HCT116 (cell line): ENCODE measurements at regions not wholly inside any gene's neighbourhood (a gene's known extent, or its start where the extent isn't known, plus 50 kb on each side); places are given as distances from the start of the nearest gene placed in this dataset.

ENCODE experiments used
- ATAC-seq: fragments of 200-7000 bp; cut with Tn5 transposase; 2 replicates; pipeline ENCODE4 v1.9.1; 2020; ENCODE audit warnings: mild to moderate bottlenecking, moderate library complexity
- BruUV-seq: library from RNA; stranded (reverse); fragments of 400-500 nt; replicated peaks from 2 replicates; lab custom pipeline; 2021; lab: Mats Ljungman, UMichigan
- CTCF ChIA-PET: fragments of 300-600 bp; sonication (Branson Sonifier 250); formaldehyde crosslinking; loops from one replicate; lab custom pipeline; 2021; ENCODE audit warnings: antibody characterized with exemption; lab: Charles Lee
- POLR2A ChIA-PET: fragments of 300-600, 350-600 bp; sonication (Branson Sonifier 250); formaldehyde crosslinking; loops from one replicate; lab custom pipeline; 2021; ENCODE audit warnings: antibody characterized with exemption; lab: Charles Lee
- RAD21 ChIA-PET, 2 experiments: fragments of 300-600 bp; sonication (Branson Sonifier 250); formaldehyde crosslinking; loops; one replicate each; lab custom pipeline; 2023; ENCODE audit warnings: low total read pairs in 2 of 2; ENCODE audit not compliant: uncharacterized antibody in 2 of 2, unreplicated experiment in 2 of 2, low non-redundant PET in 1 of 2; lab: Charles Lee
- DNase-seq: peaks from one replicate; pipeline ENCODE4 v3.0.0-alpha.2; 2010; ENCODE audit warnings: low read depth, low spot score
- H2AFZ ChIP-seq: fragments of 200-600 bp; shearing (Covaris generic), sonication (generic); 2 replicates; pipeline ENCODE4 v1.6.1; 2017; ENCODE audit warnings: low read depth, mixed run types, mixed read lengths, antibody characterized with exemption, low read length; ENCODE audit not compliant: poor library complexity, severe bottlenecking
- H3K27ac ChIP-seq: 2 replicates; pipeline ENCODE4 v1.5.1; 2012; ENCODE audit warnings: low read depth, low read length
- H3K27me3 ChIP-seq: fragments of 200-600 bp; sonication (generic); 2 replicates; pipeline ENCODE4 v1.6.1; 2016; ENCODE audit warnings: mixed run types, low read length, mixed read lengths; ENCODE audit not compliant: insufficient read depth
- H3K36me3 ChIP-seq, 2 experiments: fragments of 200-500 bp in 1 of 2; fragments of 200-600 bp in 1 of 2; sonication (Bioruptor generic) in 1 of 2; sonication (generic) in 1 of 2; 2 replicates each; pipeline versions ENCODE4 v1.5.1 to v1.6.1; 2014 to 2016; ENCODE audit warnings: low read length in 2 of 2, inconsistent platforms in 1 of 2, mixed read lengths in 1 of 2, mixed run types in 1 of 2; ENCODE audit not compliant: insufficient read depth in 2 of 2, control insufficient read depth in 1 of 2
- H3K4me1 ChIP-seq, 2 experiments: fragments of 200-600 bp in 1 of 2; sonication (generic) in 1 of 2; 2 replicates each; pipeline versions ENCODE4 v1.5.1 to v1.6.1; 2012 to 2017; ENCODE audit warnings: low read length in 2 of 2, inconsistent platforms in 1 of 2, mild to moderate bottlenecking in 1 of 2, mixed read lengths in 1 of 2, mixed run types in 1 of 2, moderate library complexity in 1 of 2; ENCODE audit not compliant: insufficient read depth in 2 of 2, control insufficient read depth in 1 of 2
- H3K4me2 ChIP-seq: fragments of 200-600 bp; sonication (generic); 2 replicates; pipeline ENCODE4 v1.6.1; 2017; ENCODE audit warnings: mixed run types, low read length, mixed read lengths
- H3K4me3 ChIP-seq, 2 experiments: fragments of 200-600 bp in 1 of 2; sonication (generic) in 1 of 2; replicated peaks in 1 of 2; 2 replicates each; pipeline ENCODE4 v1.5.1; 2011 to 2016; ENCODE audit warnings: low read length in 2 of 2, control low read depth in 1 of 2, low read depth in 1 of 2, mild to moderate bottlenecking in 1 of 2, mixed read lengths in 1 of 2, mixed run types in 1 of 2
- H3K79me2 ChIP-seq: fragments of 200-600 bp; sonication (generic); 2 replicates; pipeline ENCODE4 v1.6.1; 2017; ENCODE audit warnings: mild to moderate bottlenecking, mixed run types, low read length, moderate library complexity, mixed read lengths; ENCODE audit not compliant: insufficient read depth
- H3K9ac ChIP-seq: fragments of 200-600 bp; sonication (generic); 2 replicates; pipeline ENCODE4 v1.6.1; 2016; ENCODE audit warnings: low read length, mixed read lengths
- H3K9me2 ChIP-seq: fragments of 200-600 bp; sonication (generic), shearing (Covaris generic); 2 replicates; pipeline ENCODE4 v1.6.1; 2017; ENCODE audit warnings: mixed run types, mild to moderate bottlenecking, moderate library complexity; ENCODE audit not compliant: insufficient read depth
- H3K9me3 ChIP-seq, 2 experiments: fragments of 200-500 bp in 1 of 2; fragments of 200-600 bp in 1 of 2; sonication (Bioruptor generic) in 1 of 2; sonication (generic) in 1 of 2; 2 replicates each; pipeline ENCODE4 v1.6.1; 2014 to 2017; ENCODE audit warnings: low read length in 2 of 2, mixed read lengths in 2 of 2, inconsistent platforms in 1 of 2, low read depth in 1 of 2, mild to moderate bottlenecking in 1 of 2, mixed run types in 1 of 2, moderate library complexity in 1 of 2; ENCODE audit not compliant: control insufficient read depth in 1 of 2, insufficient read depth in 1 of 2
- H4K20me1 ChIP-seq: fragments of 200-600 bp; sonication (generic), shearing (Covaris generic); 2 replicates; pipeline ENCODE4 v1.6.1; 2017; ENCODE audit warnings: mixed run types, mild to moderate bottlenecking, moderate library complexity; ENCODE audit not compliant: insufficient read depth
- ATF3 ChIP-seq: IDR thresholded peaks from 2 replicates; pipeline ENCODE4 v1.6.1; 2012
- CEBPB ChIP-seq: IDR thresholded peaks from 2 replicates; pipeline ENCODE4 v1.6.1; 2012; ENCODE audit warnings: low read depth
- CTCF ChIP-seq, 3 experiments: fragments of 200-600 bp in 1 of 3; sonication (generic) in 1 of 3; IDR thresholded peaks in 2 of 3; conservative IDR thresholded peaks in 1 of 3; 2 replicates each; pipeline ENCODE4 v1.5.1; 2012 to 2017; ENCODE audit warnings: low read depth in 2 of 3, low read length in 2 of 3, antibody characterized with exemption in 1 of 3, borderline replicate concordance in 1 of 3, control low read depth in 1 of 3, mild to moderate bottlenecking in 1 of 3, mixed read lengths in 1 of 3, mixed run types in 1 of 3, moderate library complexity in 1 of 3; ENCODE audit not compliant: insufficient read depth in 1 of 3
- EGR1 ChIP-seq: IDR thresholded peaks from 2 replicates; pipeline ENCODE4 v1.6.1; 2012; ENCODE audit warnings: low read depth
- EZH2phosphoT487 ChIP-seq: fragments of 200-600 bp; IDR thresholded peaks from 2 replicates; pipeline ENCODE4 v1.6.1; 2018; ENCODE audit warnings: antibody characterized with exemption, borderline replicate concordance
- FOSL1 ChIP-seq: IDR thresholded peaks from 2 replicates; pipeline ENCODE4 v1.6.1; 2012; ENCODE audit warnings: low read depth
- MAX ChIP-seq: IDR thresholded peaks from 2 replicates; pipeline ENCODE4 v1.6.1; 2012
- POLR2A ChIP-seq: IDR thresholded peaks from 2 replicates; pipeline ENCODE4 v1.7.0; 2011; ENCODE audit warnings: borderline replicate concordance; ENCODE audit not compliant: insufficient read depth, insufficient read length; ENCODE audit errors: extremely low read depth
- POLR2AphosphoS5 ChIP-seq: IDR thresholded peaks from 2 replicates; pipeline ENCODE4 v1.6.1; 2011; ENCODE audit warnings: mild to moderate bottlenecking, low read depth, low read length, moderate library complexity
- SIN3A ChIP-seq: IDR thresholded peaks from 2 replicates; pipeline ENCODE4 v1.6.1; 2012; ENCODE audit warnings: low read depth
- TCF7L2 ChIP-seq: IDR thresholded peaks from 2 replicates; pipeline ENCODE4 v1.7.0; 2011; ENCODE audit warnings: borderline replicate concordance, inconsistent platforms; ENCODE audit not compliant: insufficient read depth, insufficient read length; ENCODE audit errors: extremely low read depth
- YY1 ChIP-seq: IDR thresholded peaks from 2 replicates; pipeline ENCODE4 v1.6.1; 2011; ENCODE audit warnings: low read length, low read depth, moderate library complexity, mild to moderate bottlenecking; ENCODE audit not compliant: insufficient replicate concordance; ENCODE audit errors: extremely low read depth
- ZBTB33 ChIP-seq: IDR thresholded peaks from 2 replicates; pipeline ENCODE4 v1.6.1; 2011; ENCODE audit warnings: mild to moderate bottlenecking, low read length, moderate library complexity; ENCODE audit not compliant: insufficient replicate concordance; ENCODE audit errors: extremely low read depth
- ZFX ChIP-seq: fragments of 450-650 bp; IDR thresholded peaks from 2 replicates; pipeline ENCODE4 v1.6.1; 2017
- ZNF274 ChIP-seq: fragments of 200-500 bp; sonication (Bioruptor generic); IDR thresholded peaks from 2 replicates; pipeline ENCODE4 v1.6.1; 2014; ENCODE audit warnings: mild to moderate bottlenecking, low read depth, low read length, inconsistent platforms
- intact Hi-C: fragments of 100-400 bp; cut with micrococcal nuclease; formaldehyde crosslinking; loops from 2 replicates; pipeline ENCODE4 v1.10.0; 2022

- BruUV-seq = no TSS peak
- ATAC-seq (no peak), DNase-seq (no peak)
- POLR2A ChIA-PET = no interaction called here
- Histone ChIP-seq H3K27ac (no peak overlapping the region), H2AFZ (no peak overlapping the region), H3K79me2 (no peaks in the 10 kb centered on the region), H3K9ac (no peak overlapping the region), H4K20me1 (no peaks in the 10 kb centered on the region), H3K4me3 (no peak overlapping the region), H3K9me3 (no peaks in the 10 kb centered on the region), H3K4me2 (no peak overlapping the region), H3K27me3 (peaks cover 62% of the 10 kb centered on the region), H3K9me2 (no peaks in the 10 kb centered on the region), H3K4me1 (no peaks in the 10 kb centered on the region), H3K36me3 (no peaks in the 10 kb centered on the region)
- no peak for TF ChIP-seq POLR2A
- TF ChIP-seq MAX = no peak
- no peak for TF ChIP-seq POLR2AphosphoS5
- TF ChIP-seq EZH2phosphoT487 = no peak
- TF ChIP-seq EGR1 = no peak
- TF ChIP-seq ZFX = no peak
- TF ChIP-seq ATF3 = no peak
- TF ChIP-seq CEBPB = no peak
- TF ChIP-seq CTCF (IDR thresholded peaks at IDR 0.05 in 2 of 3, conservative IDR thresholded peaks at IDR 0.05 in 1 of 3; ENCODE audit: borderline replicate concordance in 1 of 3, insufficient read depth in 1 of 3, low read depth in 2 of 3, low read length in 2 of 3) = no peak
- TF ChIP-seq YY1 = no peak
- TF ChIP-seq ZNF274 = no peak
- no peak for TF ChIP-seq SIN3A
- TF ChIP-seq FOSL1 = no peak
- TF ChIP-seq TCF7L2 = no peak
- no peak for TF ChIP-seq ZBTB33
- intact Hi-C loops = no loop called here
- RAD21 ChIA-PET = no interaction called here
- CTCF ChIA-PET = no interaction called here
Measured at GRCh38 chr20:20993372-20993771, 112.8 kb downstream of the LINC00237 start.
